A673 (cell line): ENCODE measurements at regions not wholly inside any gene's neighbourhood (a gene's known extent, or its start where the extent isn't known, plus 50 kb on each side); places are given as distances from the start of the nearest gene placed in this dataset.
"Not testable (repeated sequence)": the region's sequence is repeated elsewhere in the genome, so short reads cannot be mapped to it uniquely, and the experiment has no call there.

Experiments
- BruUV-seq: library from RNA; stranded (reverse); fragments of 400-500 nt; replicated peaks from 2 replicates; lab custom pipeline; 2021; lab: Mats Ljungman, UMichigan
- CTCF ChIA-PET: fragments of 300-600 bp; sonication (Branson Sonifier 250); formaldehyde crosslinking; loops from one replicate; lab custom pipeline; 2022; ENCODE audit warnings: antibody characterized with exemption; lab: Charles Lee
- POLR2A ChIA-PET: fragments of 300-600 bp; sonication (Branson Sonifier 250); formaldehyde crosslinking; loops from one replicate; lab custom pipeline; 2022; ENCODE audit warnings: antibody characterized with exemption; ENCODE audit not compliant: low non-redundant PET; lab: Charles Lee
- DNase-seq: peaks from one replicate; pipeline ENCODE4 v3.0.0-alpha.2; 2015; ENCODE audit warnings: low spot score
- H3K27ac ChIP-seq: fragments of 200-600 bp; sonication (generic); 2 replicates; pipeline ENCODE4 v1.5.1; 2016; ENCODE audit warnings: mixed run types, low read depth, mild to moderate bottlenecking, mixed read lengths, antibody characterized with exemption, low read length; ENCODE audit not compliant: poor library complexity, severe bottlenecking
- H3K27me3 ChIP-seq: fragments of 200-600 bp; sonication (generic); replicated peaks from 2 replicates; pipeline ENCODE4 v1.6.1; 2017; ENCODE audit warnings: mixed run types, low read depth, mild to moderate bottlenecking, mixed read lengths, antibody characterized with exemption, low read length; ENCODE audit not compliant: insufficient read depth, poor library complexity
- H3K36me3 ChIP-seq: fragments of 200-600 bp; sonication (generic); 2 replicates; pipeline ENCODE4 v1.6.1; 2016; ENCODE audit warnings: mixed run types, mild to moderate bottlenecking, mixed read lengths, antibody characterized with exemption, low read length; ENCODE audit not compliant: insufficient read depth, poor library complexity, severe bottlenecking
- H3K4me1 ChIP-seq: fragments of 200-600 bp; sonication (generic); 2 replicates; pipeline ENCODE4 v1.6.1; 2017; ENCODE audit warnings: mixed run types, mild to moderate bottlenecking, mixed read lengths, antibody characterized with exemption, low read length; ENCODE audit not compliant: insufficient read depth, poor library complexity, severe bottlenecking
- H3K4me3 ChIP-seq: fragments of 200-600 bp; sonication (generic); 2 replicates; pipeline ENCODE4 v1.5.1; 2016; ENCODE audit warnings: low read depth, mixed run types, mild to moderate bottlenecking, mixed read lengths, low read length; ENCODE audit not compliant: poor library complexity, severe bottlenecking
- H3K9me3 ChIP-seq: fragments of 200-600 bp; sonication (generic); 2 replicates; pipeline ENCODE4 v1.6.1; 2016; ENCODE audit warnings: mixed run types, low read depth, mild to moderate bottlenecking, mixed read lengths, antibody characterized with exemption, low read length; ENCODE audit not compliant: poor library complexity, severe bottlenecking
- CTCF ChIP-seq: fragments of 300-800, 200-600 bp; sonication (generic); conservative IDR thresholded peaks from 2 replicates; pipeline ENCODE4 v1.5.1; 2017; ENCODE audit warnings: low read depth, mild to moderate bottlenecking, antibody characterized with exemption, low read length, moderate library complexity, mixed read lengths
- EZH2 ChIP-seq: fragments of 200-600 bp; sonication (generic); IDR thresholded peaks from 2 replicates; pipeline ENCODE4 v1.6.1; 2017; ENCODE audit warnings: borderline replicate concordance, low read depth, mild to moderate bottlenecking, mixed read lengths, antibody characterized with exemption, low read length; ENCODE audit not compliant: poor library complexity, severe bottlenecking
- intact Hi-C: fragments of 100-400 bp; cut with micrococcal nuclease; formaldehyde crosslinking; loops from one replicate; pipeline ENCODE4 v1.10.0; 2022; ENCODE audit not compliant: unreplicated experiment

- no peaks in the 10 kb centered on the region for H3K36me3 ChIP-seq
- intact Hi-C loops: no loop called here
- H3K27ac ChIP-seq: no peak overlapping the region
- peaks cover 12% of the 10 kb centered on the region for H3K27me3 ChIP-seq
- no peak overlapping the region for H3K4me3 ChIP-seq
- no peak for DNase-seq
- POLR2A ChIA-PET: no interaction called here
- H3K9me3 ChIP-seq: peaks cover 9% of the 10 kb centered on the region
- no peaks in the 10 kb centered on the region for H3K4me1 ChIP-seq
- BruUV-seq: no TSS peak
- no peak for TF ChIP-seq CTCF
- no peak for TF ChIP-seq EZH2
- CTCF ChIA-PET: interaction anchor here (1.2 kb wide), 1 partner anchor 949 kb away, joined by 5 read pairs; no protein-coding TSS in a partner anchor
These were observed 245.5 kb upstream of the DDHD1 start for GRCh38 chr14:53398616-53399015.

- H3K36me3 ChIP-seq, BruUV-seq, CTCF ChIA-PET, POLR2A ChIA-PET, H3K27ac ChIP-seq, H3K9me3 ChIP-seq, intact Hi-C loops, DNase-seq, H3K4me1 ChIP-seq, H3K4me3 ChIP-seq, H3K27me3 ChIP-seq: not testable (repeated sequence)
These were observed 242.1 kb upstream of the DDHD1 start for GRCh38 chr14:53395267-53395666.

- ChIA-PET CTCF (no interaction called here), POLR2A (no interaction called here)
- intact Hi-C loops: no loop called here
- no peak overlapping the region for H3K27ac ChIP-seq
- TF ChIP-seq CTCF (no peak), EZH2 (no peak)
- H3K9me3 ChIP-seq: peaks cover 9% of the 10 kb centered on the region
- DNase-seq: peak; percentile 6
- no peaks in the 10 kb centered on the region for H3K4me1 ChIP-seq
- H3K27me3 ChIP-seq: peaks cover 22% of the 10 kb centered on the region
- H3K36me3 ChIP-seq: no peaks in the 10 kb centered on the region
- no TSS peak for BruUV-seq
- no peak overlapping the region for H3K4me3 ChIP-seq
These were observed 238.6 kb upstream of the DDHD1 start for GRCh38 chr14:53391631-53392285.

- peaks cover 9% of the 10 kb centered on the region for H3K9me3 ChIP-seq
- H3K27ac ChIP-seq: no peak overlapping the region
- H3K4me1 ChIP-seq: no peaks in the 10 kb centered on the region
- H3K27me3 ChIP-seq: peaks cover 28% of the 10 kb centered on the region
- BruUV-seq: no TSS peak
- intact Hi-C loops: no loop called here
- no peak for TF ChIP-seq EZH2
- TF ChIP-seq CTCF: no peak
- ChIA-PET CTCF (no interaction called here), POLR2A (no interaction called here)
- no peaks in the 10 kb centered on the region for H3K36me3 ChIP-seq
- DNase-seq: peak; percentile 6
- no peak overlapping the region for H3K4me3 ChIP-seq
These were observed 238.0 kb upstream of the DDHD1 start for GRCh38 chr14:53391156-53391555.
